ENCODE measurements at regions not wholly inside any gene's neighbourhood (a gene's known extent, or its start where the extent isn't known, plus 50 kb on each side); places are given as distances from the start of the nearest gene placed in this dataset.
A peak's percentile ranks its signal among the peaks of the same experiment; 100 is the strongest.
"Not testable (repeated sequence)": the region's sequence is repeated elsewhere in the genome, so short reads cannot be mapped to it uniquely, and the experiment has no call there.

DNA sequence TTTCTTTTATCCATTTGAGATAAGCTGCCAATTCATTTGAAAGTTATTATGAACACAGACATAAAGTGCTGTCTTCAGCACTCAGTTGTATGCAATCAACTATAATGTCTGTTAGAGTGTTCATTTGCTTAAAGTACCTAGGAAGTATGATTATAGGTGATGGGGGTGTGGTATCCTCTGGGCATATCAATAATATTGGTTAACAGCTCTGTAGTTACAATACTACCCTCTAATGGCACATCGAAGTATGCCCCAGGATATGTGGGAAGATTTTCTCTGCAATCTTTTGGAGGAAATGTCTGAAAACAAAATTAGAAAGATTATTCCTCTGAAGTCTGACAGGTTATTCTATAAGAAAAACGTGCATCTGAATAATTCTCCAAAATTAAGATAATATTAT, 429.7 kb downstream of the ARL4A start:
- CTCF ChIA-PET, result interaction anchor here (0.5 to 4.7 kb wide), 6 partner anchors 100 to 593 kb away, joined by 3 to 54 read pairs (median 4); partner anchors contain the start of gene ARL4A
- peaks cover 16% of the 10 kb centered on the region for H3K4me1 Mint-ChIP-seq (ENCODE audit: low read depth, unreplicated experiment)
- H3K36me3 Mint-ChIP-seq (ENCODE audit: insufficient read depth, unreplicated experiment), result no peaks in the 10 kb centered on the region
- no peaks in the 10 kb centered on the region for H3K9me3 Mint-ChIP-seq (ENCODE audit: low read depth, unreplicated experiment)
- no TSS peak for BruUV-seq (replicated peaks)
- no peak overlapping the region for H3K27ac Mint-ChIP-seq (ENCODE audit: unreplicated experiment)
- TF ChIP-seq, protein P1, sequence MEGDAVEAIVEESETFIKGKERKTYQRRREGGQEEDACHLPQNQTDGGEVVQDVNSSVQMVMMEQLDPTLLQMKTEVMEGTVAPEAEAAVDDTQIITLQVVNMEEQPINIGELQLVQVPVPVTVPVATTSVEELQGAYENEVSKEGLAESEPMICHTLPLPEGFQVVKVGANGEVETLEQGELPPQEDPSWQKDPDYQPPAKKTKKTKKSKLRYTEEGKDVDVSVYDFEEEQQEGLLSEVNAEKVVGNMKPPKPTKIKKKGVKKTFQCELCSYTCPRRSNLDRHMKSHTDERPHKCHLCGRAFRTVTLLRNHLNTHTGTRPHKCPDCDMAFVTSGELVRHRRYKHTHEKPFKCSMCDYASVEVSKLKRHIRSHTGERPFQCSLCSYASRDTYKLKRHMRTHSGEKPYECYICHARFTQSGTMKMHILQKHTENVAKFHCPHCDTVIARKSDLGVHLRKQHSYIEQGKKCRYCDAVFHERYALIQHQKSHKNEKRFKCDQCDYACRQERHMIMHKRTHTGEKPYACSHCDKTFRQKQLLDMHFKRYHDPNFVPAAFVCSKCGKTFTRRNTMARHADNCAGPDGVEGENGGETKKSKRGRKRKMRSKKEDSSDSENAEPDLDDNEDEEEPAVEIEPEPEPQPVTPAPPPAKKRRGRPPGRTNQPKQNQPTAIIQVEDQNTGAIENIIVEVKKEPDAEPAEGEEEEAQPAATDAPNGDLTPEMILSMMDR (IDR thresholded peaks at IDR 0.05; ENCODE audit: unreplicated experiment), result peak; percentile 63
- intact Hi-C loops (cut with micrococcal nuclease; ENCODE audit: unreplicated experiment), result loop anchor here (1.0 to 10.0 kb wide), 8 partner anchors 70 to 592 kb away; partner anchors contain the start of gene ARL4A
- peak; percentile 20 for DNase-seq
- no peaks in the 10 kb centered on the region for H3K27me3 Mint-ChIP-seq (ENCODE audit: unreplicated experiment)
- no peak overlapping the region for H3K4me3 Mint-ChIP-seq (ENCODE audit: low read depth, unreplicated experiment)

DNA sequence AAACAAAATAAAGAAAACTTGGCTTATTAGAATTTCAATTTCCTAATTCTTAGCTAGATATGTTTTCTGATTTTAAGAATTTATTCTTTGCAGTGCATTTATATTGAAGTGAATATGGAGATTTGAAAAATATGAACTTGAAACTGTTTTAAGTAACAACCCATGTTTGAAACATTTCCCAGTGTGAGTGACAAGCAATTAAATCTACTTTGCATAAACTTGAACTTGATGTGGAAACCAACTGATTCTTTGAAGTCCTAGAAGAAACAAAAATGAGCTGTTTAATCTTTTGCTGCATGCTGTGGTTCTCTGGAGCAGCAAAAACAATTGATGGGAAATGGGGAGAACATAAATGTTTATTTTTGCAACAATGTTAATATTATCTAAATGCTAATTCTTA, 430.2 kb downstream of the ARL4A start:
- TF ChIP-seq, protein P1 (IDR thresholded peaks at IDR 0.05; ENCODE audit: unreplicated experiment), result no peak
- CTCF ChIA-PET, result interaction anchor here (0.6 to 4.7 kb wide), 4 partner anchors 100 to 431 kb away, joined by 3 to 54 read pairs (median 6); partner anchors contain the start of gene ARL4A
- no peak overlapping the region for H3K27ac Mint-ChIP-seq (ENCODE audit: unreplicated experiment)
- intact Hi-C loops (cut with micrococcal nuclease; ENCODE audit: unreplicated experiment), result loop anchor here (1.0 to 10.0 kb wide), 8 partner anchors 70 to 593 kb away; partner anchors contain the start of gene ARL4A
- no peak for DNase-seq
- H3K4me3 Mint-ChIP-seq (ENCODE audit: low read depth, unreplicated experiment), result no peak overlapping the region
- peaks cover 16% of the 10 kb centered on the region for H3K4me1 Mint-ChIP-seq (ENCODE audit: low read depth, unreplicated experiment)
- no peaks in the 10 kb centered on the region for H3K27me3 Mint-ChIP-seq (ENCODE audit: unreplicated experiment)
- BruUV-seq (replicated peaks), result no TSS peak
- no peaks in the 10 kb centered on the region for H3K9me3 Mint-ChIP-seq (ENCODE audit: low read depth, unreplicated experiment)
- H3K36me3 Mint-ChIP-seq (ENCODE audit: insufficient read depth, unreplicated experiment), result no peaks in the 10 kb centered on the region

DNA sequence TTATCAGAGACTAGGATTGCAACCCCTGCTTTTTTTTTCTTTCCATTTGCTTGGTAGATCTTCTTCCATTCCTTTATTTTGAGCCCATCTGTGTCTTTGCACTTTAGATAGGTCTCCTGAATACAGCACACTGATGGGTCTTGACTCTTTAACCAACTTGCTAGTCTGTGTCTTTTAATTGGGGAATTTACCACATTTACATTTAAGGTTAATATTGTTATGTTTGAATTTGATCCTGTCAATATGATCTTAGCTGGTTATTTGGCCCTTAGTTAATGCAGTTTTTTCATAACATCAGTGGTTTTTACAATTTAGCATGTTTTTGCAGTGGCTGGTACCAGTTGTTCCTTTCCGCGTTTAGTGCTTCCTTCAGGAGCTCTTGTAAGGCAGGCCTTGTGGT, 437.2 kb downstream of the ARL4A start:
- CTCF ChIA-PET, result interaction anchor here (1.0 kb wide), 1 partner anchor 173 kb away, joined by 3 read pairs; no protein-coding TSS in a partner anchor
- BruUV-seq (replicated peaks); intact Hi-C loops (cut with micrococcal nuclease; ENCODE audit: unreplicated experiment); H3K27ac Mint-ChIP-seq (ENCODE audit: unreplicated experiment); DNase-seq; H3K27me3 Mint-ChIP-seq (ENCODE audit: unreplicated experiment); H3K4me3 Mint-ChIP-seq (ENCODE audit: low read depth, unreplicated experiment); H3K4me1 Mint-ChIP-seq (ENCODE audit: low read depth, unreplicated experiment); H3K36me3 Mint-ChIP-seq (ENCODE audit: insufficient read depth, unreplicated experiment); H3K9me3 Mint-ChIP-seq (ENCODE audit: low read depth, unreplicated experiment): not testable (repeated sequence)

DNA sequence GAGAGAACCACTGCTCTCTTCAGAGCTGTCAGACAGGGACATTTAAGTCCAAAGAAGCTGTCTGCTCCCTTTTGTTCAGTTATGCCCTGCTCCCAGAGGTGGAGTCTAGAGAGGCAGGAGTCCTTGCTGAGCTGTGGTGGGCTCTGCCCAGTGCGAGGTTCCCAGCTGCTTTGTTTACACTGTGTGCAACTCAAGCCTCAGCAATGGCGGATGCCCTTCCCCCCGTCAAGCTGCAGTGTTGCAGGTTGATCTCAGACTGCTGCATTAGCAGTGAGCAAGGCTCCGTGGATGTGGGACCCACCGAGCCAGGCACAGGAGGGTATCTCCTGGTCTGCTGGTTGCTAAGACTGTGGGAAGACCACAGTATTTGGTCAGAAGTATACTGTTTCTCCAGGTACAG, 438.9 kb downstream of the ARL4A start:
- BruUV-seq (replicated peaks), result no TSS peak
- TF ChIP-seq, protein P1 (IDR thresholded peaks at IDR 0.05; ENCODE audit: unreplicated experiment), result no peak
- H3K4me1 Mint-ChIP-seq (ENCODE audit: low read depth, unreplicated experiment), result no peaks in the 10 kb centered on the region
- H3K4me3 Mint-ChIP-seq (ENCODE audit: low read depth, unreplicated experiment), result no peak overlapping the region
- H3K9me3 Mint-ChIP-seq (ENCODE audit: low read depth, unreplicated experiment), result peaks cover 4% of the 10 kb centered on the region
- DNase-seq, result no peak
- intact Hi-C loops (cut with micrococcal nuclease; ENCODE audit: unreplicated experiment), result no loop called here
- CTCF ChIA-PET, result interaction anchor here (0.7 kb wide), 1 partner anchor 49 kb away, joined by 3 read pairs; no protein-coding TSS in a partner anchor
- H3K27ac Mint-ChIP-seq (ENCODE audit: unreplicated experiment), result no peak overlapping the region
- no peaks in the 10 kb centered on the region for H3K27me3 Mint-ChIP-seq (ENCODE audit: unreplicated experiment)
- no peaks in the 10 kb centered on the region for H3K36me3 Mint-ChIP-seq (ENCODE audit: insufficient read depth, unreplicated experiment)

DNA sequence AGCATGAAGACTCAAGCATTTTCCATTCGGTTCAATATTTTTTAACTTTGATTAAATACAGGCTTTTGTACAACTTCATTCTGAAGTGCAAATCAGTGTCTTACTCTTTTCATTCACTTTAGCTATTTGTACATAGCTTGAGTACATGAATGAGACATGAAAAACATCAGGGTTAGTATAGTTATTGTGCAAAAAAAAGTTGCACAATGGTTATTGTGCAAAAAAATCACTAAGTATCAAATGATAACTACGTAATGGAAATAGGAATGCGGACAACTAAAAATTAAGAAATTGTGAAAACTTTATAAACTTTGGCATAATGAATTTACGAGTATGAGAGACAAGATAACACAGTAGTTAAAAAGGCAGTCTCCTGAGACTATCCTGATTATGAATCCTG, 442.9 kb downstream of the ARL4A start:
- no peak overlapping the region for H3K27ac Mint-ChIP-seq (ENCODE audit: unreplicated experiment)
- H3K27me3 Mint-ChIP-seq (ENCODE audit: unreplicated experiment), result no peaks in the 10 kb centered on the region
- no peak overlapping the region for H3K4me3 Mint-ChIP-seq (ENCODE audit: low read depth, unreplicated experiment)
- intact Hi-C loops (cut with micrococcal nuclease; ENCODE audit: unreplicated experiment), result no loop called here
- TF ChIP-seq, protein P1 (IDR thresholded peaks at IDR 0.05; ENCODE audit: unreplicated experiment), result no peak
- H3K4me1 Mint-ChIP-seq (ENCODE audit: low read depth, unreplicated experiment), result no peaks in the 10 kb centered on the region
- H3K36me3 Mint-ChIP-seq (ENCODE audit: insufficient read depth, unreplicated experiment), result no peaks in the 10 kb centered on the region
- no peaks in the 10 kb centered on the region for H3K9me3 Mint-ChIP-seq (ENCODE audit: low read depth, unreplicated experiment)
- DNase-seq, result no peak
- no TSS peak for BruUV-seq (replicated peaks)
- CTCF ChIA-PET, result interaction anchor here (0.7 kb wide), 1 partner anchor 163 kb away, joined by 3 read pairs; no protein-coding TSS in a partner anchor

DNA sequence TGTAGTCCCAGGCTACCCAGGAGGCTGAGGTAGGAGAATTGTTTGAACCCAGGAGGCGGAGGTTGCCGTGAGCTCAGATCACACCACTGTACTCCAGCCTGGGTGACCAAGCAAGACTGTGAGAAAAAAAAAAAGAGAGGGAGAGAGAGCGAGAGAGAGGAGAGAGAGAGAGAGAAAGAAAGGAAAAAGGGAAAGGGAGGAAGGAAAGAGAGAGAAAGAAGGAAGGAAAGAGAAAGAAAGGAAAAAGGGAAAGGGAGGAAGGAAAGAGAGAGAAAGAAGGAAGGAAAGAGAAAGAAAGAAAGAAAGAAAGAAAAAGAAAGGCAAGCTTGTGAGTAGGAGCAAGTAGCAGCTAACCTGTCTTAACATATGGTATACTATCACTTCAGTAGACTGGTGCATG, 443.5 kb downstream of the ARL4A start:
- H3K27ac Mint-ChIP-seq (ENCODE audit: unreplicated experiment); H3K36me3 Mint-ChIP-seq (ENCODE audit: insufficient read depth, unreplicated experiment); BruUV-seq (replicated peaks): not testable (repeated sequence)

More for the DNA sequence above, 443.5 kb downstream of the ARL4A start:
- H3K27me3 Mint-ChIP-seq (ENCODE audit: unreplicated experiment); H3K4me1 Mint-ChIP-seq (ENCODE audit: low read depth, unreplicated experiment); H3K4me3 Mint-ChIP-seq (ENCODE audit: low read depth, unreplicated experiment); intact Hi-C loops (cut with micrococcal nuclease; ENCODE audit: unreplicated experiment); DNase-seq; H3K9me3 Mint-ChIP-seq (ENCODE audit: low read depth, unreplicated experiment): not testable (repeated sequence)
- CTCF ChIA-PET, result interaction anchor here (0.7 to 1.3 kb wide), 2 partner anchors 16 to 164 kb away, joined by 3 read pairs; no protein-coding TSS in a partner anchor
